HG02884 (cell line): ENCODE measurements at regions not wholly inside any gene's neighbourhood (a gene's known extent, or its start where the extent isn't known, plus 50 kb on each side); places are given as distances from the start of the nearest gene placed in this dataset.

Experiments
- ATAC-seq: cut with Tn5 transposase; IDR thresholded peaks from one replicate; pipeline ENCODE4 v1.9.1; 2021; ENCODE audit warnings: mild to moderate bottlenecking, moderate library complexity; ENCODE audit not compliant: unreplicated experiment

DNA sequence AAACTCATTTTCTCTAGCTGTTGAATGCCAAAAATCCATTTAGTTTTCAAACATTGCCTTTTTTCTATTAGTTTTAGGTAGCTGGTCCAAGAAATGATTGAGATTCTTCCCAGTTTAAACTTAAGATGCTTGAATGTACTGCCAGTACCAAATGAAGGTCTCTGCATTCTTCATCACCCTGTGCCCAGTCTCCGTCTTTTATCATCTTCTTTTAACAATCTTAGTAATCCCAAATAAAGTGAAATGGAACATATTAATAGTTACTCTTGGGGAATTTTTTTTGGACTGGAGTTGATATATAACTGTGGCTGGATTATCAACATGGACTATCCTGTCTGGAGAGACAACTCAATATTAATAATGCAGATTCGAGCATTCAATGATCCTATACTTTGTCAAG lies 54.1 kb upstream of the PCED1B start:
- no peak for ATAC-seq

GRCh38 chr12:47025798-47026197 lies 53.6 kb upstream of the PCED1B start:
- no peak for ATAC-seq

DNA sequence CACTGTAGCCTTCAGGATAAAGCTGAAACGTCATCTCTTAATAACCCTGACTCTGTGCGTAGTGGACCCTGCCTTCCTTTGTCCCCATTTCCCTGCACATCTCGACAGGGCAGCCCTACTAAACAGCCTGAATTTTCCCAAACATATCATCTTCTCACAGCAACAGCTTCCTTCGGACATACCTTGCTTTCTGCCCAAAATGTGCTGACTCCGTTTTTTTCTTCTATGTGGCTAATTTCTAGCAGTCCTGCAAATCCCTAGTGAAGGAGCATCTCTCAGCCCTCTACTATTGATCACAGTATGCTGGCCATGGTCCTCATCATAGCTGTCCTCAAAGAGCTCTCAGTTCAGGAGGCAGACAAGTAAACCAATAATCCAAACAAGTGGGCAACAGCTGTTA lies 53.1 kb upstream of the PCED1B start:
- ATAC-seq = no peak
